K562 (cell line): ENCODE measurements at regions not wholly inside any gene's neighbourhood (a gene's known extent, or its start where the extent isn't known, plus 50 kb on each side); places are given as distances from the start of the nearest gene placed in this dataset.

Experiments
- ATAC-seq: fragments of 200-7000 bp; cut with Tn5 transposase; 3 replicates; pipeline ENCODE4 v1.9.1; 2020; ENCODE audit warnings: moderate library complexity
- BruUV-seq: library from RNA; stranded (reverse); fragments of 400-500 nt; replicated peaks from 2 replicates; lab custom pipeline; 2021; lab: Mats Ljungman, UMichigan
- CTCF ChIA-PET: fragments of 300-600 bp; formaldehyde crosslinking; extraction: SDS; loops from one replicate; lab custom pipeline; 2021; ENCODE audit warnings: low intra/inter-chr PET ratio; lab: Yijun Ruan, JAX
- POLR2A ChIA-PET: fragments of 300-600, 350-650 bp; sonication (Branson Sonifier 250); formaldehyde crosslinking; extraction: SDS; loops from one replicate; lab custom pipeline; 2021; ENCODE audit warnings: antibody characterized with exemption, inconsistent platforms; lab: Yijun Ruan, JAX
- DNase-seq, 4 experiments: peaks; one replicate each; pipeline versions ENCODE4 v3.0.0 to v3.0.0-alpha.2; 2011 to 2018; ENCODE audit warnings: low spot score in 3 of 4, mixed read lengths in 3 of 4; ENCODE audit errors: extremely low read depth in 1 of 4
- FAIRE-seq: peaks from 2 replicates; lab custom pipeline; 2011; peaks lifted over from hg19 to GRCh38; lab: Jason Lieb, UNC
- H2AFZ ChIP-seq: 2 replicates; pipeline ENCODE4 v1.6.0; 2011; ENCODE audit warnings: low read depth, low read length, control low read depth, inconsistent platforms
- H3K27ac ChIP-seq: fragments of 200-600 bp; 3 replicates; pipeline ENCODE4 v1.8.0; 2011; ENCODE audit warnings: low read depth, mild to moderate bottlenecking, control low read depth, inconsistent platforms, low read length, moderate library complexity, mixed read lengths; ENCODE audit errors: extremely low read depth
- H3K27me3 ChIP-seq, 2 experiments: fragments of 300-600 bp in 1 of 2; 2 replicates in 1 of 2; 3 replicates in 1 of 2; pipeline versions ENCODE4 v1.6.0 to v1.8.0; 2011; ENCODE audit warnings: inconsistent platforms in 2 of 2, low read length in 2 of 2, mild to moderate bottlenecking in 1 of 2, mixed read lengths in 1 of 2, moderate library complexity in 1 of 2; ENCODE audit not compliant: control insufficient read depth in 2 of 2, insufficient read depth in 2 of 2
- H3K36me3 ChIP-seq: fragments of 300-600 bp; 3 replicates; pipeline ENCODE4 v1.8.0; 2011; ENCODE audit warnings: mild to moderate bottlenecking, low read length, inconsistent platforms; ENCODE audit not compliant: control insufficient read depth, insufficient read depth
- H3K4me1 ChIP-seq, 2 experiments: fragments of 200-600 bp in 1 of 2; replicated peaks in 1 of 2; 2 replicates in 1 of 2; 3 replicates in 1 of 2; pipeline versions ENCODE4 v1.5.1 to v1.8.0; 2011; ENCODE audit warnings: inconsistent platforms in 2 of 2, low read length in 2 of 2, mild to moderate bottlenecking in 1 of 2, mixed read lengths in 1 of 2, moderate library complexity in 1 of 2; ENCODE audit not compliant: control insufficient read depth in 2 of 2, insufficient read depth in 2 of 2
- H3K4me2 ChIP-seq: 2 replicates; pipeline ENCODE4 v1.6.1; 2011; ENCODE audit warnings: low read length, control low read depth, inconsistent platforms, mixed read lengths; ENCODE audit not compliant: insufficient read depth
- H3K4me3 ChIP-seq: fragments of 200-600 bp; sonication (generic), shearing (Covaris generic); 2 replicates; pipeline ENCODE4 v1.5.1; 2016; ENCODE audit warnings: control low read depth, inconsistent platforms
- H3K79me2 ChIP-seq: fragments of 200-600 bp; 3 replicates; pipeline ENCODE4 v1.8.0; 2011; ENCODE audit warnings: low read length, inconsistent platforms; ENCODE audit not compliant: control insufficient read depth, insufficient read depth
- H3K9ac ChIP-seq, 2 experiments: 2 replicates each; pipeline versions ENCODE4 v1.6.0 to v1.6.1; 2011; ENCODE audit warnings: low read depth in 2 of 2, low read length in 2 of 2, control low read depth in 1 of 2, inconsistent platforms in 1 of 2, mild to moderate bottlenecking in 1 of 2, mixed read lengths in 1 of 2; ENCODE audit not compliant: insufficient read depth in 1 of 2
- H3K9me1 ChIP-seq: one replicate; pipeline ENCODE4 v1.6.0; 2011; ENCODE audit warnings: inconsistent platforms, mild to moderate bottlenecking, low read length, moderate library complexity; ENCODE audit not compliant: control insufficient read depth, insufficient read depth
- H3K9me3 ChIP-seq: replicated peaks from 2 replicates; pipeline ENCODE4 v1.5.1; 2011; ENCODE audit warnings: low read depth, low read length, inconsistent platforms; ENCODE audit not compliant: control insufficient read depth, insufficient read depth
- H4K20me1 ChIP-seq: replicated peaks from 2 replicates; pipeline ENCODE4 v1.6.1; 2011; ENCODE audit warnings: low read length, inconsistent platforms, mixed read lengths; ENCODE audit not compliant: control insufficient read depth, insufficient read depth
- HNRNPK ChIP-seq: fragments of 200-400 bp; formaldehyde crosslinking; IDR thresholded peaks from one replicate; pipeline ENCODE4 v1.6.1; 2018; ENCODE audit warnings: mild to moderate bottlenecking, low read depth, low read length; ENCODE audit not compliant: poor library complexity, severe bottlenecking
- HNRNPUL1 ChIP-seq: fragments of 200-400 bp; formaldehyde crosslinking; IDR thresholded peaks from 2 replicates; pipeline ENCODE4 v1.6.1; 2017; ENCODE audit warnings: low read length
- KDM2B ChIP-seq: fragments of 250-450 bp; sonication (Bioruptor Pico); IDR thresholded peaks from 2 replicates; pipeline ENCODE4 v1.8.0; 2021; ENCODE audit warnings: mild to moderate bottlenecking, moderate library complexity
- SRSF9 ChIP-seq: fragments of 200-400 bp; formaldehyde crosslinking; IDR thresholded peaks from 2 replicates; pipeline ENCODE4 v1.6.1; 2017; ENCODE audit warnings: low read depth, low read length, borderline replicate concordance
- ZKSCAN8 ChIP-seq: fragments of 200-800 bp; sonication (Bioruptor generic); IDR thresholded peaks from 2 replicates; pipeline ENCODE4 v1.6.1; 2016; ENCODE audit warnings: missing genetic modification characterization, missing compliant biosample characterization
- ZNF445 ChIP-seq: fragments of 250-450 bp; sonication (Bioruptor Pico); IDR thresholded peaks from 2 replicates; pipeline ENCODE4 v1.4.0; 2020; ENCODE audit warnings: low read depth, mild to moderate bottlenecking, moderate library complexity
- WGBS: fragments of 100-300 bp; shearing (Covaris generic); methylation state at CpG from one replicate; pipeline ENCODE4 v1.1.6; 2016; ENCODE audit warnings: low coverage, mixed read lengths; ENCODE audit not compliant: insufficient coverage; ENCODE audit errors: missing lambda C conversion rate; 5-methylcytosine and 5-hydroxymethylcytosine counted together
- in situ Hi-C: fragments of 300-500 bp; cut with MboI; formaldehyde crosslinking; loops from 4 replicates; pipeline ENCODE4 v1.15.0; 2018; ENCODE audit warnings: inconsistent platforms, mixed read lengths
- intact Hi-C: fragments of 100-400 bp; cut with micrococcal nuclease; formaldehyde crosslinking; loops from 2 replicates; pipeline ENCODE4 v1.14.2; 2022
- TF ChIP-seq, protein P1 (sequence below): sonication (generic); formaldehyde crosslinking; IDR thresholded peaks from 2 replicates; pipeline ENCODE4 v1.8.0; 2022; ENCODE audit warnings: mild to moderate bottlenecking, missing genetic modification reagents, borderline replicate concordance
- TF ChIP-seq, protein P2 (sequence below): fragments of 250-450 bp; sonication (Bioruptor Pico); IDR thresholded peaks from 2 replicates; pipeline ENCODE4 v1.4.0; 2020; ENCODE audit warnings: borderline replicate concordance
- TF ChIP-seq, protein P3 (sequence below), 2 experiments: fragments of 450-650 bp in 1 of 2; IDR thresholded peaks; 2 replicates each; pipeline ENCODE4 v1.6.1; 2011 to 2017; ENCODE audit warnings: low read depth in 2 of 2, antibody characterized with exemption in 1 of 2, borderline replicate concordance in 1 of 2, low read length in 1 of 2, mild to moderate bottlenecking in 1 of 2, mixed read lengths in 1 of 2; ENCODE audit not compliant: control insufficient read depth in 1 of 2
- TF ChIP-seq, protein P4 (sequence below), 3 experiments: IDR thresholded peaks in 2 of 3; conservative IDR thresholded peaks in 1 of 3; 2 replicates each; pipeline ENCODE4 v1.5.1; 2011 to 2012; ENCODE audit warnings: low read length in 3 of 3, mild to moderate bottlenecking in 3 of 3, control low read depth in 2 of 3, improper control_type of control experiment in 1 of 3, inconsistent platforms in 1 of 3, low read depth in 1 of 3, mixed read lengths in 1 of 3, moderate library complexity in 1 of 3; ENCODE audit not compliant: insufficient read depth in 2 of 3

- CTCF ChIA-PET: no interaction called here
- no peaks in the 10 kb centered on the region for H3K9me1 ChIP-seq
Observed at GRCh38 chr16:73768786-73769203, 527.8 kb upstream of the PSMD7 start.

More at GRCh38 chr16:73768786-73769203, 527.8 kb upstream of the PSMD7 start:
- FAIRE-seq (no peak), ATAC-seq (no peak), DNase-seq (no peak)
- Histone ChIP-seq H3K27ac (no peak overlapping the region), H3K4me3 (no peak overlapping the region), H3K27me3 (no peaks in the 10 kb centered on the region), H3K9me3 (no peaks in the 10 kb centered on the region), H3K4me1 (no peaks in the 10 kb centered on the region), H3K9ac (no peak overlapping the region), H2AFZ (no peak overlapping the region), H4K20me1 (no peaks in the 10 kb centered on the region), H3K36me3 (no peaks in the 10 kb centered on the region), H3K4me2 (no peak overlapping the region), H3K79me2 (no peaks in the 10 kb centered on the region)
- intact Hi-C loops: no loop called here
- BruUV-seq: no TSS peak
- POLR2A ChIA-PET: interaction anchor here (1.4 kb wide), 1 partner anchor 12 kb away, joined by 4 read pairs; no protein-coding TSS in a partner anchor
- TF ChIP-seq, protein P1, sequence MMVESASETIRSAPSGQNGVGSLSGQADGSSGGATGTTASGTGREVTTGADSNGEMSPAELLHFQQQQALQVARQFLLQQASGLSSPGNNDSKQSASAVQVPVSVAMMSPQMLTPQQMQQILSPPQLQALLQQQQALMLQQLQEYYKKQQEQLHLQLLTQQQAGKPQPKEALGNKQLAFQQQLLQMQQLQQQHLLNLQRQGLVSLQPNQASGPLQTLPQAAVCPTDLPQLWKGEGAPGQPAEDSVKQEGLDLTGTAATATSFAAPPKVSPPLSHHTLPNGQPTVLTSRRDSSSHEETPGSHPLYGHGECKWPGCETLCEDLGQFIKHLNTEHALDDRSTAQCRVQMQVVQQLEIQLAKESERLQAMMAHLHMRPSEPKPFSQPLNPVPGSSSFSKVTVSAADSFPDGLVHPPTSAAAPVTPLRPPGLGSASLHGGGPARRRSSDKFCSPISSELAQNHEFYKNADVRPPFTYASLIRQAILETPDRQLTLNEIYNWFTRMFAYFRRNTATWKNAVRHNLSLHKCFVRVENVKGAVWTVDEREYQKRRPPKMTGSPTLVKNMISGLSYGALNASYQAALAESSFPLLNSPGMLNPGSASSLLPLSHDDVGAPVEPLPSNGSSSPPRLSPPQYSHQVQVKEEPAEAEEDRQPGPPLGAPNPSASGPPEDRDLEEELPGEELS (CRISPR knock-in tag): no peak
- no peak for TF ChIP-seq SRSF9
- no peak for TF ChIP-seq HNRNPK
- no peak for TF ChIP-seq HNRNPUL1
- TF ChIP-seq, protein P2, sequence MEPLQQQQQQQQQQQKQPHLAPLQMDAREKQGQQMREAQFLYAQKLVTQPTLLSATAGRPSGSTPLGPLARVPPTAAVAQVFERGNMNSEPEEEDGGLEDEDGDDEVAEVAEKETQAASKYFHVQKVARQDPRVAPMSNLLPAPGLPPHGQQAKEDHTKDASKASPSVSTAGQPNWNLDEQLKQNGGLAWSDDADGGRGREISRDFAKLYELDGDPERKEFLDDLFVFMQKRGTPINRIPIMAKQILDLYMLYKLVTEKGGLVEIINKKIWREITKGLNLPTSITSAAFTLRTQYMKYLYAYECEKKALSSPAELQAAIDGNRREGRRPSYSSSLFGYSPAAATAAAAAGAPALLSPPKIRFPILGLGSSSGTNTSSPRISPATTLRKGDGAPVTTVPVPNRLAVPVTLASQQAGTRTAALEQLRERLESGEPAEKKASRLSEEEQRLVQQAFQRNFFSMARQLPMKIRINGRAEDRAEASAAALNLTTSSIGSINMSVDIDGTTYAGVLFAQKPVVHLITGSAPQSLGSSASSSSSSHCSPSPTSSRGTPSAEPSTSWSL: no peak
- TF ChIP-seq, protein P3, sequence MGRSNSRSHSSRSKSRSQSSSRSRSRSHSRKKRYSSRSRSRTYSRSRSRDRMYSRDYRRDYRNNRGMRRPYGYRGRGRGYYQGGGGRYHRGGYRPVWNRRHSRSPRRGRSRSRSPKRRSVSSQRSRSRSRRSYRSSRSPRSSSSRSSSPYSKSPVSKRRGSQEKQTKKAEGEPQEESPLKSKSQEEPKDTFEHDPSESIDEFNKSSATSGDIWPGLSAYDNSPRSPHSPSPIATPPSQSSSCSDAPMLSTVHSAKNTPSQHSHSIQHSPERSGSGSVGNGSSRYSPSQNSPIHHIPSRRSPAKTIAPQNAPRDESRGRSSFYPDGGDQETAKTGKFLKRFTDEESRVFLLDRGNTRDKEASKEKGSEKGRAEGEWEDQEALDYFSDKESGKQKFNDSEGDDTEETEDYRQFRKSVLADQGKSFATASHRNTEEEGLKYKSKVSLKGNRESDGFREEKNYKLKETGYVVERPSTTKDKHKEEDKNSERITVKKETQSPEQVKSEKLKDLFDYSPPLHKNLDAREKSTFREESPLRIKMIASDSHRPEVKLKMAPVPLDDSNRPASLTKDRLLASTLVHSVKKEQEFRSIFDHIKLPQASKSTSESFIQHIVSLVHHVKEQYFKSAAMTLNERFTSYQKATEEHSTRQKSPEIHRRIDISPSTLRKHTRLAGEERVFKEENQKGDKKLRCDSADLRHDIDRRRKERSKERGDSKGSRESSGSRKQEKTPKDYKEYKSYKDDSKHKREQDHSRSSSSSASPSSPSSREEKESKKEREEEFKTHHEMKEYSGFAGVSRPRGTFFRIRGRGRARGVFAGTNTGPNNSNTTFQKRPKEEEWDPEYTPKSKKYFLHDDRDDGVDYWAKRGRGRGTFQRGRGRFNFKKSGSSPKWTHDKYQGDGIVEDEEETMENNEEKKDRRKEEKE (IDR thresholded peaks at IDR 0.05; ENCODE audit: borderline replicate concordance in 1 of 2, control insufficient read depth in 1 of 2, low read depth in 2 of 2, low read length in 1 of 2): no peak
- TF ChIP-seq, protein P4, sequence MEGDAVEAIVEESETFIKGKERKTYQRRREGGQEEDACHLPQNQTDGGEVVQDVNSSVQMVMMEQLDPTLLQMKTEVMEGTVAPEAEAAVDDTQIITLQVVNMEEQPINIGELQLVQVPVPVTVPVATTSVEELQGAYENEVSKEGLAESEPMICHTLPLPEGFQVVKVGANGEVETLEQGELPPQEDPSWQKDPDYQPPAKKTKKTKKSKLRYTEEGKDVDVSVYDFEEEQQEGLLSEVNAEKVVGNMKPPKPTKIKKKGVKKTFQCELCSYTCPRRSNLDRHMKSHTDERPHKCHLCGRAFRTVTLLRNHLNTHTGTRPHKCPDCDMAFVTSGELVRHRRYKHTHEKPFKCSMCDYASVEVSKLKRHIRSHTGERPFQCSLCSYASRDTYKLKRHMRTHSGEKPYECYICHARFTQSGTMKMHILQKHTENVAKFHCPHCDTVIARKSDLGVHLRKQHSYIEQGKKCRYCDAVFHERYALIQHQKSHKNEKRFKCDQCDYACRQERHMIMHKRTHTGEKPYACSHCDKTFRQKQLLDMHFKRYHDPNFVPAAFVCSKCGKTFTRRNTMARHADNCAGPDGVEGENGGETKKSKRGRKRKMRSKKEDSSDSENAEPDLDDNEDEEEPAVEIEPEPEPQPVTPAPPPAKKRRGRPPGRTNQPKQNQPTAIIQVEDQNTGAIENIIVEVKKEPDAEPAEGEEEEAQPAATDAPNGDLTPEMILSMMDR (IDR thresholded peaks at IDR 0.05 in 2 of 3, conservative IDR thresholded peaks at IDR 0.05 in 1 of 3; ENCODE audit: insufficient read depth in 2 of 3, low read depth in 1 of 3, low read length in 3 of 3): no peak
- no peak for TF ChIP-seq ZKSCAN8 (CRISPR knock-in tag)
- no peak for TF ChIP-seq ZNF445 (CRISPR knock-in tag)
- no peak for TF ChIP-seq KDM2B (CRISPR knock-in tag)
- in situ Hi-C loops: no loop called here
- WGBS: 0% methylated on average over 3 of the region's 3 CpGs
